Osteoblast (primary cell): ENCODE measurements at regions not wholly inside any gene's neighbourhood (a gene's known extent, or its start where the extent isn't known, plus 50 kb on each side); places are given as distances from the start of the nearest gene placed in this dataset.

Experiments
- DNase-seq: peaks from one replicate; pipeline ENCODE4 v3.0.0; 2011; ENCODE audit warnings: low spot score, mixed read lengths; ENCODE audit not compliant: insufficient read length; ENCODE audit errors: missing footprints
- H2AFZ ChIP-seq: 2 replicates; pipeline ENCODE4 v1.6.0; 2011; ENCODE audit warnings: mild to moderate bottlenecking, low read length
- H3K27ac ChIP-seq: 2 replicates; pipeline ENCODE4 v1.5.1; 2011; ENCODE audit warnings: mild to moderate bottlenecking, low read depth, low read length, moderate library complexity
- H3K27me3 ChIP-seq: 2 replicates; pipeline ENCODE4 v1.6.0; 2012; ENCODE audit warnings: mild to moderate bottlenecking, control low read depth, inconsistent platforms, low read length, moderate library complexity; ENCODE audit not compliant: insufficient read depth
- H3K36me3 ChIP-seq: 2 replicates; pipeline ENCODE4 v1.5.1; 2011; ENCODE audit warnings: mild to moderate bottlenecking, low read length, control low read depth, moderate library complexity; ENCODE audit not compliant: insufficient read depth
- H3K4me1 ChIP-seq: 2 replicates; pipeline ENCODE4 v1.5.1; 2011; ENCODE audit warnings: mild to moderate bottlenecking, low read length, control low read depth, moderate library complexity; ENCODE audit not compliant: insufficient read depth
- H3K4me2 ChIP-seq: 2 replicates; pipeline ENCODE4 v1.6.0; 2011; ENCODE audit warnings: mild to moderate bottlenecking, low read length; ENCODE audit not compliant: insufficient read depth
- H3K4me3 ChIP-seq: fragments of 200-600 bp; sonication (generic); 3 replicates; pipeline ENCODE4 v1.5.1; 2012; ENCODE audit warnings: mild to moderate bottlenecking, low read length, inconsistent platforms; ENCODE audit not compliant: insufficient read depth
- H3K79me2 ChIP-seq: 2 replicates; pipeline ENCODE4 v1.6.0; 2012; ENCODE audit warnings: mild to moderate bottlenecking, low read length, control low read depth, inconsistent platforms; ENCODE audit not compliant: insufficient read depth
- H3K9me3 ChIP-seq: 2 replicates; pipeline ENCODE4 v1.5.1; 2011; ENCODE audit warnings: low read depth, low read length, control low read depth
- H4K20me1 ChIP-seq: 2 replicates; pipeline ENCODE4 v1.6.0; 2012; ENCODE audit warnings: mild to moderate bottlenecking, low read length, control low read depth; ENCODE audit not compliant: insufficient read depth
- CTCF ChIP-seq: IDR thresholded peaks from 2 replicates; pipeline ENCODE4 v1.5.1; 2011; ENCODE audit warnings: mild to moderate bottlenecking, low read depth, low read length, moderate library complexity; ENCODE audit errors: extremely low read depth

DNA sequence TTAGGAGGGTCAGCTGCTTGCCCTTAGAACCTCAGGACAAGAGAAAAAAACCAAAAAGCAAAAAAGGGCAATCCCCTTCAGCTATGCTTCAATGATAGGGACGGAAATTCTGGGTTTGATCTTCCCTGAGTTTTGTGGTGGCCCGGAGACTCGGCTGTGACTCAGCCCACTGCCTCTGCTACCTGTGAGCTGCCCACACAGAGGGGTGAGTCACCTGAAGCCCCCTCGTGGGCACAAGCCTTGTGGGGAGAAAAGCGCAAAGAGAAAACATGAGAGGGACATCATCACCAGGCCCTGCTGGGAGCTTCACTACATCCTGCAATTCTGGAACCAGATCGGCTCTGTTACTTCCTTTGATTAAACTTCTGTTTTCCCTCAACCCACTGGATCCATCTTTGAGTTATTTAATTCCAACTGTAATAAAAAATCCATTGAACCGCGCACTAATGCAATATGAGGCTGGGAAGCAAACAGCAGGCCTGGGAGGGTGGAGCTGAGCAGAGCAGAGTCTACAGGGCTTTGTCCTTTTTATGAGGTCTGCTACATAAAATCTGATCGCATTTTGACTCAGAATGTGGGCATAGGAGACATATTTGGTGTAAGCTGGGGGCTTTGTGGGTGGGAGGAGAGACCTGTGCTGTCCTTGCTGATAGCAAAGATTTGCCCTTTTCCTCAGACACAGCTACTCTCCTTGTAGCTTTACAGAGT lies 58.7 kb upstream of the STUM start:
- H4K20me1 ChIP-seq, result no peaks in the 10 kb centered on the region
- H3K4me3 ChIP-seq, result no peak overlapping the region
- H3K4me1 ChIP-seq, result no peaks in the 10 kb centered on the region
- no peak for DNase-seq
- no peak overlapping the region for H3K27ac ChIP-seq
- no peak overlapping the region for H3K4me2 ChIP-seq
- H2AFZ ChIP-seq, result no peak overlapping the region
- peaks cover 14% of the 10 kb centered on the region for H3K27me3 ChIP-seq
- TF ChIP-seq CTCF, result no peak
- no peaks in the 10 kb centered on the region for H3K9me3 ChIP-seq
- no peaks in the 10 kb centered on the region for H3K79me2 ChIP-seq
- no peaks in the 10 kb centered on the region for H3K36me3 ChIP-seq

- H3K27ac ChIP-seq, result no peak overlapping the region
- H3K4me2 ChIP-seq, result no peak overlapping the region
- H3K9me3 ChIP-seq, result no peaks in the 10 kb centered on the region
- no peaks in the 10 kb centered on the region for H3K4me1 ChIP-seq
- no peaks in the 10 kb centered on the region for H3K36me3 ChIP-seq
- H3K4me3 ChIP-seq, result no peak overlapping the region
- peaks cover 9% of the 10 kb centered on the region for H3K27me3 ChIP-seq
- H4K20me1 ChIP-seq, result no peaks in the 10 kb centered on the region
- no peak for TF ChIP-seq CTCF
- H3K79me2 ChIP-seq, result no peaks in the 10 kb centered on the region
- H2AFZ ChIP-seq, result no peak overlapping the region
- no peak for DNase-seq
These were observed 58.1 kb upstream of the STUM start for GRCh38 chr1:226490426-226490809.

- no peak for TF ChIP-seq CTCF
- Histone ChIP-seq H3K79me2 (no peaks in the 10 kb centered on the region), H3K27ac (no peak overlapping the region), H3K27me3 (peaks cover 2% of the 10 kb centered on the region), H3K36me3 (no peaks in the 10 kb centered on the region), H3K9me3 (no peaks in the 10 kb centered on the region), H3K4me1 (no peaks in the 10 kb centered on the region), H3K4me2 (no peak overlapping the region), H2AFZ (no peak overlapping the region), H4K20me1 (no peaks in the 10 kb centered on the region), H3K4me3 (no peak overlapping the region)
- no peak for DNase-seq
These were observed 57.3 kb upstream of the STUM start for GRCh38 chr1:226491093-226491850.

GRCh38 chr1:226492426-226493137 lies 56.0 kb upstream of the STUM start:
- DNase-seq, result no peak
- no peak for TF ChIP-seq CTCF
- H3K4me3 ChIP-seq, result no peak overlapping the region
- H3K27me3 ChIP-seq, result no peaks in the 10 kb centered on the region
- no peaks in the 10 kb centered on the region for H3K36me3 ChIP-seq
- no peaks in the 10 kb centered on the region for H3K9me3 ChIP-seq
- no peak overlapping the region for H3K27ac ChIP-seq
- no peaks in the 10 kb centered on the region for H3K79me2 ChIP-seq
- H2AFZ ChIP-seq, result no peak overlapping the region
- H4K20me1 ChIP-seq, result no peaks in the 10 kb centered on the region
- no peak overlapping the region for H3K4me2 ChIP-seq
- H3K4me1 ChIP-seq, result no peaks in the 10 kb centered on the region
